ENCODE measurements at regions not wholly inside any gene's neighbourhood (a gene's known extent, or its start where the extent isn't known, plus 50 kb on each side); places are given as distances from the start of the nearest gene placed in this dataset.

- peak; percentile 43 for DNase-seq (ENCODE audit: low read depth)
Measured at GRCh38 chr3:106610362-106610959, 741.6 kb upstream of the CBLB start.

DNA sequence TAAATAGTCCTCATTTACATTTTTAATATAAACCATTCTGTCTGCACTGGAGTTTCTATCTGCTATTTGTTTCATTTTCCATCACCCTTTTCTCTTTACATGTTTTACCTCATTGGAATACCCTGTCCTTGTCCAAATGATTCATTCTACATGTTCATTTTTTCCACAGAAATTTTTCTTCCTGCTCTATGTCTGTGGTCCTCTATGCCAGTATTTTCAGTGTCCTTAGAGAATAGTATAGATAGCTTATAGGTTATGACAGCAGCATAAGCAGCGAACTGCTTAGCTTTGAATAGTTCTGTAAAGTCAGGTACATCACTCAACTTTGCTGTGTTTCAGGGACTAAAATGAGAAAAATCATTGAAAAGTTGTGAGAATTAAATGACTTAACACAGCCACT lies 742.3 kb upstream of the CBLB start:
- no peak for DNase-seq (ENCODE audit: low read depth)

DNA sequence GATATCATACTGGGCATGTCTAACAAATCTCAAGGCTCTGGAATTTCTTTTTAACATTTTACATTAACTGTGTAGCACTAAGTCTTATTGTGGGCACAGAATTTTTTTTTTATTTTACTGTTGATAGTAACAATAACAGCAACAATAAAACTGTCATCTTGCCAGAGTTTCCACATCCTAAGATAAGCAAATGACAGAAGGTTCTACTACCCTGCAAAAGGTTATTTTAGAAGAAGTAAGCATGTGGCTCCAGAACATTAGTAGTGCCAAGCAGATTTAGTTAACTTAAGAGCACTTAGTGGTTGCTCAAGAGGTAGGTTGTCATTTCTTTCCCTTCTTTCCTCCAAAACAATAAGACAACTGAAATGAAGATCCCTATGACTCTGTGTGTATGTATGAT lies 743.0 kb upstream of the CBLB start:
- no peak for DNase-seq (ENCODE audit: low read depth)

GRCh38 chr3:106616556-106616955 lies 747.7 kb upstream of the CBLB start:
- DNase-seq (ENCODE audit: low read depth): no peak

GRCh38 chr3:106617276-106617675 lies 748.5 kb upstream of the CBLB start:
- DNase-seq (ENCODE audit: low read depth): no peak

DNA sequence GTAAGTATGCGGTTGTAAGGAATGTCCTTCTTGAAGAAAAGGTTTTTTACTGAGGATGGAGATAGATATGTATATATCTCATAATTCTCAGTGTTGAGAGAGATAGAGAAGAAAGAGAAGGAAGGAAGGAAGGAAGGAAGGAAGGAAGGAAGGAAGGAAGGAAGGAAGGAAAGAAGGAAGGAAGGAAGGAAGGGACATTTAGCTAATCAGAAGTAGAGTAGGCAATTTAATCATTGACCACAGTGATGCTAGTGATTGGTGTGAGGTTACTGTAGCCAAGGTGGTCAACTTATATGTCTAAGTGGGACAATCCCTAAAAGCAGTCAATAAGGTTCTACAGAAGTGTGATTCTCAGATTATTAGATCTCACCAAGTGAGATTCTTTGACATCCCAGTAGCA lies 751.8 kb upstream of the CBLB start:
- no peak for DNase-seq (ENCODE audit: low read depth)

DNA sequence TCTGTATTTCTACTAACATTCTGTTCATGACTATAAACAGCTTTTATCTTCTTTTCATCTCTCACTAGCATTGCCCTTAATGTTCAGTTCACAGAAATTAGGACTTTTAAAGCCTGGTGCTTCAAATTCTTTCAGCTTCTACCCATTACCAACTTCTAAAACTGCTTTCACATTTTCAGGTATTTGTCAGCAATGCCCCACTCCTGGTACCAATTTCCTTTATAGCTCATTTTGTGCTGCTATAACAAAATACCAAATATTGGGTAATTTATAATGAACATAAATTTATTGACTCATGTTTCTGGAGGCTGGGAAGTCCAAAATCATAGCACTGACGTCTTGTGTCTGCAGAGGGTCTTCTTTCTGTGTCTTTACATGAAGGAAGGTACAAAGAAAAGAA lies 753.1 kb upstream of the CCDC54 start:
- DNase-seq (ENCODE audit: low read depth): no peak

DNA sequence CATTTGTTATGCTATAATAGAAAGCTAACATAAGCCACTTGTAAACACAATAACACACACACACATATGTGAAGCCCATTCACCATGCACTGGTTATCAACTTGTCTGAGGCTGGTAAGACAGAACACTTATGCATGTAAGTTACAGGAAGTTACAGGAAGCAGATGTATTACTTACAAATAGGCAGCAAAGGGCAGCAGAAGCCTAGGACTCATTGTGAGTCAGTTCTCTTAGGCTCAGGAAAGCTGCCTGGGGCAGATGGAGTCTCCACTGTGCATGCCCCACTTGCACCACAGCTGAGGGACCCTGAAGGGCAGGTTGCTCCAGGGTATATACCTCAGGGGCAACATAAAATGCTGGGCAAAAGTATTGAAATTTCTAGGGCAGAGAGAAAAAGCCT lies 748.8 kb upstream of the CCDC54 start:
- DNase-seq (ENCODE audit: low read depth): peak; percentile 69

DNA sequence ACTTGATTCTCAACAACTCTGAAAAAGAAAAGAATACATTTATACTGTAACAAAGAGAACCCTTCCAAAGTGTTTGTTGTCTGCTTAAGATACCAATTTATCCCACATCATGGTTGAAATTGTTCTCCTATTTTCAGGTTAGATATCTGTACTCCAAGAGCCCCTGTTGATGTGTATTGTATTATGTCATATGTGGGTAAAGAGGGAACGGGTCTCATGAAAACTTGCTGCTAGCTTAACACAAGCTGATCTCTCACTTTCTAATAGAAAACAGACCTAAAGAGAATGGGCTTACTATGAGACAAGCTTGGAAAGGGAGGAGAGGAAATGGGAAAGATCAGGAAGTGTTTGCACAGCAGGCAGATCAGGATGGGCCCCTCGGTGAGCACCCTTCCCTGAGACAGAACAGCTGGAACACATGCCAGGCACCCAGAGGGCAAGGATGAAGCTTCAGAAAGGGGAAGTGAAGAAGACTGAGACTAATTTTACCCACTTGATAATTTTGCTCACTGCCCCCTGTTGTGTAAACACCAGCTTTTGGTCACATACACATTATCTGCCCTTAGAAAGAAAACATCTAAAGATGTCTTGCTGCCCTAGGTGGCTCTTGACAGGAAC lies 747.9 kb upstream of the CCDC54 start:
- DNase-seq (ENCODE audit: low read depth): no peak

DNA sequence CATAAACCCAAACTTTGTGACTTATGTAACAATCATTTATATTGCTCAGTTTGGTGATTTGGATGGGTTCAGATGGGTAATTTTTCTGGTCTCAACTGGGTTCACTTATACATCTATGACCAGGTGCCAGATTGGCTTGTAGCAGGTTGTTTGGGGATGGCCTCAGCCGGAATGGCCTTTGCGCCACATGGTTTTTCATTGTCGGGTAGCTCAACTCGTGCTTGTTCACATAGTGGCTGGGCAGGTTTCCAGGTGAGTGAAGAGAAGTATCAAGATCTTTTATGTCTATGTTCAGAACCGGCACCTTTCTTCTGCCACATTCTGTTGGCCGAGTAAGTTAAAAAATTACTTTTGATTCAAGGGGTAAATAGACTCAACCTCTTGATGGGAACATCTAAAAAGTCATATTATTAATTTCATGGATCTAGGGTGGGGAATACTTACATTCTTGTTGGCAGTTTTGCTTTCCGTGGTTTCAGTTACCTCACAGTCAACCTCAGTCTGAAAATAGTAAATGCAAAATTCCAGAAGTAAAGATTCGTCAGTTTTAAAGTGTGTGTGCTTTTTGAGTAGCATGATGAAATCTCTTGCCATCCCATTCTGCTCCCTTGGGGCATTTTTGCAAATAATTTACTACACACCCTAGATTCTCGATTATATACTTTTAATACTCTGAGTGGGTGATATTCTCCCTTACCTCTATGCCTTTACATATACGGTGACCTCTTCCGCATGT lies 745.7 kb upstream of the CCDC54 start:
- peak; percentile 63 for DNase-seq (ENCODE audit: low read depth)

DNA sequence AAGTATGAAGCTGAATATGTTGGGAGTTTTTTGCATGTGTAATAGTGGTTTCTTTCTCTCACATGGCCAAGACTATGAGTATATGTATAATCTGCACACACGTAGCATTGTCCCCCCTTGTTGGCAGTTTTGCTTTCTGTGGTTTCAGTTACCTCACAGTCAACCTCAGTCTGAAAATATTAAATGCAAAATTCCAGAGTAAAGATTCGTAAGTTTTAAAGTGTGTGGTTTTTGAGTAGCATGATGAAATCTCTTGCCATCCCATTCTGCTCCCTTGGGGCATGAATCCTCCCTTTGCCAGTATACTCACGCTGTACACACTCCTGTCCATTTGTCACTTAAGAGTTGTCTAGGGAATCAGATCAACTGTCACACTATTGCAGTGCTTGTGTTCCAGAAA lies 742.0 kb upstream of the CCDC54 start:
- DNase-seq (ENCODE audit: low read depth): peak; percentile 20

DNA sequence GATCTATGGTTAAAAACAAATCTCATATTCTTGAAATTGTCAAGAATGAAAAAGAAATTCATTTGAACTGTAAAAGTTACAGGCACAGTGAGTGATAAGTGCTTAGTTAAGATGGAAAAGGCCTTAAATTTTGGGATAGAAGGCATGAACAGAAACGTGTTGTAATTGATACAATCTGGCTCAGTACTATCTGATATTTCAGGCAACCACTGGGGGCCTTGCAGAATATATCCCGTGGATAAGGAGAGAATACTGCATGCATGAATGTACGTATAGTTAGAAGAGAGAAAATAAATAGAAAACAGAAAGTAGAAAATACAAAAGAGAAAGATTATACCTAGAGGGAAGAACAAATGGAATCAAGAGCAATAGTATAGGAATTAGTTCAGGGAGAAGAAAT lies 741.4 kb upstream of the CCDC54 start:
- DNase-seq (ENCODE audit: low read depth): no peak

- DNase-seq (ENCODE audit: low read depth): no peak
Measured at GRCh38 chr3:106640353-106640752, 736.9 kb upstream of the CCDC54 start.

GRCh38 chr3:106642161-106642560 lies 735.1 kb upstream of the CCDC54 start:
- no peak for DNase-seq (ENCODE audit: low read depth)

GRCh38 chr3:106643684-106644161 lies 733.5 kb upstream of the CCDC54 start:
- DNase-seq (ENCODE audit: low read depth): no peak

DNA sequence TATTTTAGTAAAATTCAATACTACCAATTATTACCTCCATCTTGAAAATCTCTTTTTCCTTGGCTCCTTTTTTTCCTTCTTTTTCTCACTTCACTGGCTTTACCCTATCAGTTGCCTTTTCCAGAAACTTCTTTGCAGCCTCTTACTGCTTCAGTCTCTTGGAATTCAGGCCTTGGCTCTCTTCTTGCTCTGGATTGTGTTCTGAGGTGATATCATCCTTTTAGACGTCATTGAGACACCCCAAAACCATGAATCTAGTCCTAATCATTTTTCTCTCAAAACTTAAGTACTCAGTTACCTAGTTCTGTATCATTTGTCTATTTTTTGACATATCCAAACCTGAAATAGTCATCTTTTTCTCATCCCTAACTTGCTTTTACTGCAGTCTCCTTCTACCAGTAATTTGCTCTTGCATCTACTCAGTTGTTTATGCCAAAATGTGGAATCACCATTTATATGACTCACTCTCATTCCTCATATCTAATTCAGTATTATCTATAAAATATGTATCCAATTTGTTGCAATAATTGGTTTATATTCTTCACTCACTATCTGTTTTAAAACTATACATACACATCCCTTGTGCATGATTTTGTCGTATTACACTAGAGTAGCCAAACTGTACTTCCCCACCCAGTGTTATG lies 703.2 kb upstream of the CCDC54 start:
- no peak for DNase-seq (ENCODE audit: low read depth)

DNA sequence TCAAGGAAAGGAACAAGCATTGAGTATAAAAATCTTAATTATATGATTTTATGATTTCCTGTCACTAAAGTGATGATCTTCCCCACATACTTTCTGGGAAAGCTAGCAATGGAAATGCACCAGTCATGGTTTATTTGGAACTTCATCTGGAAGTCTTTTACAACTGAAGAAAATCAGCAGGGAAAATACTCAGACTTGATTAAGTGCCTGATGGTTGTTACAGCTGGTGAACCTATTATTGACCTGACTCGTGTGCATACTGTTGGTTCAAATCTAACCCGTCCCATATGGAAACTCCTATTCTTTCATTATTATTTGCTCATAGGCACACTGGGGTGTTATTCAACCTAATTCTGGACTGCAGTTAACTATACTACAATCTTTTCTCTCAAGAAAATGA lies 701.8 kb upstream of the CCDC54 start:
- DNase-seq (ENCODE audit: low read depth): no peak

DNA sequence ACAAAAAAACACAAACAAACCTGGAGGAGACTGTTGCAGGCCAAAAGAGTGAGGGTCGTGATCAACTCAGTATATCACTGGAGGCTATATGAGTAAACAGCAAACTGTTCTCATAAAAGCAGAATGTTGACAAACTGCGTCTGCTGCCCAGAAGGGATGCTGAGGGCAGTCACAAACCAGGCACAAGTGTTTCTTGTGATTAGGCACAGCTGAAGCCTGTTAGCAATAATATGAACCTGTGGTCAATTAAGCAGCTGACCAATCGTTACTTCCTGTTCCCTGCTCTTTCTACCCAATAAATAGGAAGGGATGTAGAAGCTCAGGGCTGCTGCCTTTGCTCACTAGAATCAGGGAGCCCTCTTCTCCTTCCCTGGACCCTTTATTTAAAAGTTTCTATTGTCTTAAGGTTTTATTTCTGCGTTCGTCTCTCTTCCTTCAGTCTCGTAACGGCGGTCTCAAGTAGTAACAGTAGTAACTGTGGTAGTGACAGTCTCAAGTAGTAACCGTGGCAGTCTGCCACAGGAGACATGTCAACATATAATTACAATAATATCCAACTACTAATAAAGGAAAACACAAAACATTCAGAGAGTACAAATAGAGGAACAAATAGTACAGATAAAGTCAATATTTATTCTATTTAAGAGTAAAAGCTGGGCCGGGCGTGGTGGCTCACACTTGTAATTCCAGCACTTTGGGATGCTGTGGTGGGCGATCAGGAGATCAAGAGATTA lies 698.4 kb upstream of the CCDC54 start:
- DNase-seq (ENCODE audit: low read depth): no peak

DNA sequence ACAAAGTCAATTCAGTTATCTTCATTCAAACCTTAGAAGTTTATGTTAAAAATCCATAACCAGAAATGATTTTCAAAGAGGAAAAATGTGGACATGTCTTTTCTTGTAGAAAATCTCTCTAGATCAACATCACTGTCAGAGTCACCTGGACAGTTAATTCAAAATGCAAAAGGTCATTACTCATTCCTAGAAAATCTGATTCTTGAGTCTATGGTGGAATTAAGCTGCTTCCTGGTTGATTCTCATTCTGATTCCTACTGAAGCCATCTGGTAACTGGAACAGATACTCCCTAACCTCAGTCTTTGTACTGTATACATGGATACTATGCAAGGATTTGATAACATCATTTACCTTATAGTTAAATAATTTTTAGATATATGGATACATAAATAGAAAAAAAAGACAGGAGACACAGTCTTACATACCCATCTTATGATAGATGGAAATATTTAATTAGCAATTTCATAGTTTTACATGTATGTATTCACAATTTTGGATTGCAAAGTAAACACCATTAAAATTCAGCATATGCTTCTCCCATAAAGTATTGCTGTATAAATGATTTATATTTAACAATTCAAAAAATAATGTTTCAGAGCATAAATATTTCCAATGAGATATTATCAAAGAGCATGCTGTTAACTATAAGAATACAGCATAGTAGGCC lies 693.2 kb upstream of the CCDC54 start:
- DNase-seq (ENCODE audit: low read depth): peak; percentile 25

DNA sequence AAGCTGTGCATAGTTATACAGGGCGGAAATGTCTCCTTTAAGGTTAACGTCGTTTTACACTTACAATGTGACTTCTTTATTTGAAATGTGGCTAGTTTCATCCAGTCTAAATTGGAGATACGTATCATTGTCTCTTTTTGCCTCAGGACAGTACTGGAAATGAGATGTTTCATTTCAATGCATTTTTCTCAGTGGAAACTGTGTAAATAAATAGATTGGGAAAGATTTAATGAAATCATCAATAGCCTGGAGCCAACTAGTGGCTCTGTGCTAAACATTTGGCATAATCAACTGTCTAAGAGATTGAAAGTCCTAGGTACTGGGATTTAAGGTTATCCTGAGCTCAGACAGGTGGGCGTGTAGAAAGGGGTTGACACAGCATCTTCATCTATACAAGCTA lies 691.5 kb upstream of the CCDC54 start:
- no peak for DNase-seq (ENCODE audit: low read depth)

- no peak for DNase-seq (ENCODE audit: low read depth)
Measured at GRCh38 chr3:106687905-106688304, 689.3 kb upstream of the CCDC54 start.

DNA sequence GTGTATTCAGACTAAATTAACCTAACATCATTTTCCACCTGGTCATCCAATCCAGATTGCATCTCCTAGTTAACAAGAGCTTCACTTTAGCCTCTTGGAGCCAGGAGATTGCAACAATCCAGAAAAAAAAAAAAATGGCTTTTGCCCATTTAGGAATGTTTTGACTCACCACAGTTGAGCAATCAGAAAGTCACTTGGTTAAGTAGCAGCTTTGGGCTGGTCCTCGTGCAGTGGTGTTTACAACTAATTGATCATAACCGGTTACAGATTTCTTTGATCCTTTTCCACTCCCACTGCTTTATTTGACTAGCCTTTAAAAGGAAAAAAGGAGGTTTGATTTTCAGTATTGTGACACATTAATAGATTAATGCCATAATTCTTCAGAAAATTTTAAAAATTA lies 688.8 kb upstream of the CCDC54 start:
- DNase-seq (ENCODE audit: low read depth): peak; percentile 98
